ENCODE measurements at regions not wholly inside any gene's neighbourhood (a gene's known extent, or its start where the extent isn't known, plus 50 kb on each side); places are given as distances from the start of the nearest gene placed in this dataset.

DNA sequence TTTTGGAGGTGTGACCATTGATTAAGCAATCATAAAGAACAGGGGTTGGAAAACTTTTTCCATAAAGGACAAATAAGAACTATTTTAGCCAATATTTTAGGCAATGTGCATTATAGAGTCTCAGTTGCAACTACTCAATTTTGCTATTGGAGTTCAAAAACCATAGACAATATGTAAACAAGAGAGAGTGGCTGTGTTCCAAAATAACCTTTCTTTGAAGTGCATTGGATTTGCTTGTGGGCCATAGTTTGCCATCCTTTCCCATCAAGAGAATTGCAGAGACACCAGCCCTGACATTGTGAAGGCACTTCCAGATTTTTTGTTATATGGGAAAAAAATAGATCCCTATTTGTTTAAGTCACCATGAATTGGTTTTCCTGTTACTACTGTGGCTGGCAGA is 63.3 kb upstream of the LARGE1 start:
- TF ChIP-seq POLR2A (IDR thresholded peaks at IDR 0.05), result no peak
- TF ChIP-seq, protein P1, sequence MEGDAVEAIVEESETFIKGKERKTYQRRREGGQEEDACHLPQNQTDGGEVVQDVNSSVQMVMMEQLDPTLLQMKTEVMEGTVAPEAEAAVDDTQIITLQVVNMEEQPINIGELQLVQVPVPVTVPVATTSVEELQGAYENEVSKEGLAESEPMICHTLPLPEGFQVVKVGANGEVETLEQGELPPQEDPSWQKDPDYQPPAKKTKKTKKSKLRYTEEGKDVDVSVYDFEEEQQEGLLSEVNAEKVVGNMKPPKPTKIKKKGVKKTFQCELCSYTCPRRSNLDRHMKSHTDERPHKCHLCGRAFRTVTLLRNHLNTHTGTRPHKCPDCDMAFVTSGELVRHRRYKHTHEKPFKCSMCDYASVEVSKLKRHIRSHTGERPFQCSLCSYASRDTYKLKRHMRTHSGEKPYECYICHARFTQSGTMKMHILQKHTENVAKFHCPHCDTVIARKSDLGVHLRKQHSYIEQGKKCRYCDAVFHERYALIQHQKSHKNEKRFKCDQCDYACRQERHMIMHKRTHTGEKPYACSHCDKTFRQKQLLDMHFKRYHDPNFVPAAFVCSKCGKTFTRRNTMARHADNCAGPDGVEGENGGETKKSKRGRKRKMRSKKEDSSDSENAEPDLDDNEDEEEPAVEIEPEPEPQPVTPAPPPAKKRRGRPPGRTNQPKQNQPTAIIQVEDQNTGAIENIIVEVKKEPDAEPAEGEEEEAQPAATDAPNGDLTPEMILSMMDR (IDR thresholded peaks at IDR 0.05), result no peak

Measured in testis (tissue), 2 donors.